ENCODE measurements at regions not wholly inside any gene's neighbourhood (a gene's known extent, or its start where the extent isn't known, plus 50 kb on each side); places are given as distances from the start of the nearest gene placed in this dataset.

- DNase-seq (ENCODE audit: unreplicated experiment), result no peak
- BruUV-seq (replicated peaks), result no TSS peak
- CTCF ChIA-PET, result interaction anchor here (0.7 kb wide), 1 partner anchor 35 kb away, joined by 4 read pairs; no protein-coding TSS in a partner anchor
- intact Hi-C loops (cut with micrococcal nuclease), result no loop called here
- Mint-ChIP-seq H3K4me1 (ENCODE audit: insufficient read depth, unreplicated experiment) (no peaks in the 10 kb centered on the region), H3K27me3 (ENCODE audit: insufficient read depth, unreplicated experiment) (no peaks in the 10 kb centered on the region), H3K36me3 (ENCODE audit: insufficient read depth, unreplicated experiment) (no peaks in the 10 kb centered on the region), H3K9me3 (ENCODE audit: unreplicated experiment) (peaks cover 11% of the 10 kb centered on the region), H3K27ac (ENCODE audit: low read depth, unreplicated experiment) (no peak overlapping the region), H3K4me3 (ENCODE audit: unreplicated experiment) (no peak overlapping the region)
- POLR2A ChIA-PET, result no interaction called here
- no peak for TF ChIP-seq CTCF (IDR thresholded peaks at IDR 0.05; ENCODE audit: unreplicated experiment)
Measured at GRCh38 chr2:66649006-66649405, 214.1 kb downstream of the MEIS1 start.

- H3K27ac Mint-ChIP-seq (ENCODE audit: low read depth, unreplicated experiment), result no peak overlapping the region
- no TSS peak for BruUV-seq (replicated peaks)
- TF ChIP-seq CTCF (IDR thresholded peaks at IDR 0.05; ENCODE audit: unreplicated experiment), result no peak
- H3K27me3 Mint-ChIP-seq (ENCODE audit: insufficient read depth, unreplicated experiment), result no peaks in the 10 kb centered on the region
- peaks cover 11% of the 10 kb centered on the region for H3K9me3 Mint-ChIP-seq (ENCODE audit: unreplicated experiment)
- ChIA-PET POLR2A (no interaction called here), CTCF (no interaction called here)
- H3K36me3 Mint-ChIP-seq (ENCODE audit: insufficient read depth, unreplicated experiment), result no peaks in the 10 kb centered on the region
- intact Hi-C loops (cut with micrococcal nuclease), result no loop called here
- H3K4me1 Mint-ChIP-seq (ENCODE audit: insufficient read depth, unreplicated experiment), result no peaks in the 10 kb centered on the region
- no peak for DNase-seq (ENCODE audit: unreplicated experiment)
- H3K4me3 Mint-ChIP-seq (ENCODE audit: unreplicated experiment), result no peak overlapping the region
Measured at GRCh38 chr2:66651295-66651694, 216.4 kb downstream of the MEIS1 start.

- H3K4me3 Mint-ChIP-seq (ENCODE audit: unreplicated experiment), result no peak overlapping the region
- TF ChIP-seq CTCF (IDR thresholded peaks at IDR 0.05; ENCODE audit: unreplicated experiment), result no peak
- H3K36me3 Mint-ChIP-seq (ENCODE audit: insufficient read depth, unreplicated experiment), result no peaks in the 10 kb centered on the region
- DNase-seq (ENCODE audit: unreplicated experiment), result no peak
- intact Hi-C loops (cut with micrococcal nuclease), result no loop called here
- H3K27ac Mint-ChIP-seq (ENCODE audit: low read depth, unreplicated experiment), result no peak overlapping the region
- POLR2A ChIA-PET, result no interaction called here
- H3K4me1 Mint-ChIP-seq (ENCODE audit: insufficient read depth, unreplicated experiment), result peaks cover 8% of the 10 kb centered on the region
- H3K27me3 Mint-ChIP-seq (ENCODE audit: insufficient read depth, unreplicated experiment), result no peaks in the 10 kb centered on the region
- CTCF ChIA-PET, result no interaction called here
- peaks cover 22% of the 10 kb centered on the region for H3K9me3 Mint-ChIP-seq (ENCODE audit: unreplicated experiment)
- no TSS peak for BruUV-seq (replicated peaks)
Measured at GRCh38 chr2:66660804-66661203, 225.9 kb downstream of the MEIS1 start.

GRCh38 chr2:66661253-66662173 lies 226.6 kb downstream of the MEIS1 start:
- BruUV-seq (replicated peaks), result no TSS peak
- peaks cover 22% of the 10 kb centered on the region for H3K9me3 Mint-ChIP-seq (ENCODE audit: unreplicated experiment)
- no peaks in the 10 kb centered on the region for H3K27me3 Mint-ChIP-seq (ENCODE audit: insufficient read depth, unreplicated experiment)
- ChIA-PET POLR2A (no interaction called here), CTCF (interaction anchor here (0.5 to 0.6 kb wide), 2 partner anchors 382 to 1841 kb away, joined by 3 read pairs; no protein-coding TSS in a partner anchor)
- no peaks in the 10 kb centered on the region for H3K36me3 Mint-ChIP-seq (ENCODE audit: insufficient read depth, unreplicated experiment)
- no peak for TF ChIP-seq CTCF (IDR thresholded peaks at IDR 0.05; ENCODE audit: unreplicated experiment)
- H3K4me1 Mint-ChIP-seq (ENCODE audit: insufficient read depth, unreplicated experiment), result peaks cover 10% of the 10 kb centered on the region
- no peak for DNase-seq (ENCODE audit: unreplicated experiment)
- intact Hi-C loops (cut with micrococcal nuclease), result no loop called here
- no peak overlapping the region for H3K27ac Mint-ChIP-seq (ENCODE audit: low read depth, unreplicated experiment)
- no peak overlapping the region for H3K4me3 Mint-ChIP-seq (ENCODE audit: unreplicated experiment)

Measured in MCF 10A (cell line).